SK-N-SH treated with all-trans-retinoic acid at 6 μM for 48 hours (cell line): ENCODE measurements at regions not wholly inside any gene's neighbourhood (a gene's known extent, or its start where the extent isn't known, plus 50 kb on each side); places are given as distances from the start of the nearest gene placed in this dataset.

Experiments used
- ATAC-seq: fragments of 200-7000 bp; cut with Tn5 transposase; 3 replicates; pipeline ENCODE4 v1.9.1; 2020; ENCODE audit warnings: mild to moderate bottlenecking, moderate library complexity
- ARNTL ChIP-seq: fragments of 450-650 bp; formaldehyde crosslinking; IDR thresholded peaks from 2 replicates; pipeline ENCODE4 v1.5.0; 2020; ENCODE audit warnings: low read depth, mild to moderate bottlenecking, moderate library complexity, borderline replicate concordance
- BACH2 ChIP-seq: fragments of 250-450 bp; sonication (Bioruptor Pico); IDR thresholded peaks from 2 replicates; pipeline ENCODE4 v1.9.0; 2021; ENCODE audit warnings: mild to moderate bottlenecking, borderline replicate concordance
- CREB5 ChIP-seq: fragments of 250-450 bp; sonication (Bioruptor Pico); IDR thresholded peaks from 2 replicates; pipeline ENCODE4 v1.5.1; 2020; ENCODE audit warnings: low read depth, mild to moderate bottlenecking, moderate library complexity
- CSDC2 ChIP-seq: fragments of 250-450 bp; sonication (Bioruptor Pico); IDR thresholded peaks from 2 replicates; pipeline ENCODE4 v1.5.0; 2020; ENCODE audit warnings: mild to moderate bottlenecking, moderate library complexity
- CSRNP3 ChIP-seq: fragments of 250-450 bp; sonication (Bioruptor Pico); IDR thresholded peaks from 2 replicates; pipeline ENCODE4 v1.5.1; 2021; ENCODE audit warnings: mild to moderate bottlenecking, moderate library complexity
- ESRRG ChIP-seq: fragments of 250-450 bp; sonication (Bioruptor Pico); IDR thresholded peaks from 2 replicates; pipeline ENCODE4 v1.6.1; 2021; ENCODE audit warnings: mild to moderate bottlenecking
- GLIS3 ChIP-seq: fragments of 250-450 bp; sonication (Bioruptor Pico); IDR thresholded peaks from 2 replicates; pipeline ENCODE4 v1.5.0; 2020; ENCODE audit warnings: mild to moderate bottlenecking, moderate library complexity
- ISL1 ChIP-seq: fragments of 250-450 bp; sonication (Bioruptor Pico); IDR thresholded peaks from 2 replicates; pipeline ENCODE4 v2.1.2; 2022; ENCODE audit warnings: mild to moderate bottlenecking, moderate library complexity
- OSR1 ChIP-seq: fragments of 250-450 bp; sonication (Bioruptor Pico); IDR thresholded peaks from 2 replicates; pipeline ENCODE4 v1.8.0; 2022; ENCODE audit warnings: moderate library complexity, mild to moderate bottlenecking, inconsistent platforms
- PATZ1 ChIP-seq: fragments of 250-450 bp; sonication (Bioruptor Pico); IDR thresholded peaks from 2 replicates; pipeline ENCODE4 v1.8.0; 2020; ENCODE audit warnings: mild to moderate bottlenecking, moderate library complexity, borderline replicate concordance
- PPARA ChIP-seq: fragments of 250-450 bp; sonication (Bioruptor Pico); IDR thresholded peaks from 2 replicates; pipeline ENCODE4 v1.5.0; 2020; ENCODE audit warnings: mild to moderate bottlenecking, borderline replicate concordance
- RARB ChIP-seq: fragments of 250-450 bp; sonication (Bioruptor Pico); IDR thresholded peaks from 2 replicates; pipeline ENCODE4 v1.8.0; 2021; ENCODE audit warnings: mild to moderate bottlenecking, moderate library complexity
- SNAI2 ChIP-seq: fragments of 250-450 bp; sonication (Bioruptor Pico); IDR thresholded peaks from 2 replicates; pipeline ENCODE4 v1.5.0; 2020; ENCODE audit warnings: mild to moderate bottlenecking, moderate library complexity
- TCF4 ChIP-seq: fragments of 250-450 bp; sonication (Bioruptor Pico); IDR thresholded peaks from 2 replicates; pipeline ENCODE4 v1.8.0; 2021; ENCODE audit warnings: mild to moderate bottlenecking, moderate library complexity, borderline replicate concordance
- TOX ChIP-seq: fragments of 250-450 bp; sonication (Bioruptor Pico); IDR thresholded peaks from 2 replicates; pipeline ENCODE4 v1.8.0; 2021; ENCODE audit warnings: mild to moderate bottlenecking, moderate library complexity, borderline replicate concordance
- ZC3H10 ChIP-seq: fragments of 250-450 bp; sonication (Bioruptor Pico); IDR thresholded peaks from 2 replicates; pipeline ENCODE4 v1.5.1; 2021; ENCODE audit warnings: mild to moderate bottlenecking, moderate library complexity
- ZFP3 ChIP-seq: fragments of 250-450 bp; sonication (Bioruptor Pico); IDR thresholded peaks from 2 replicates; pipeline ENCODE4 v1.5.0; 2020; ENCODE audit warnings: mild to moderate bottlenecking, moderate library complexity
- ZFP30 ChIP-seq: fragments of 450-650 bp; formaldehyde crosslinking; IDR thresholded peaks from 2 replicates; pipeline ENCODE4 v1.5.0; 2022; ENCODE audit warnings: mild to moderate bottlenecking, moderate library complexity
- ZNF565 ChIP-seq: fragments of 450-650 bp; formaldehyde crosslinking; conservative IDR thresholded peaks from 2 replicates; pipeline ENCODE4 v1.5.0; 2020; ENCODE audit warnings: low read depth, mild to moderate bottlenecking, moderate library complexity
- ZNF8 ChIP-seq: fragments of 450-650 bp; formaldehyde crosslinking; IDR thresholded peaks from 2 replicates; pipeline ENCODE4 v1.5.0; 2020; ENCODE audit warnings: mild to moderate bottlenecking, moderate library complexity

- TF ChIP-seq ZNF565 (CRISPR knock-in tag) (no peak), ARNTL (CRISPR knock-in tag) (no peak), ZFP30 (CRISPR knock-in tag) (no peak), CREB5 (CRISPR knock-in tag) (no peak), TCF4 (no peak), OSR1 (CRISPR knock-in tag) (no peak), BACH2 (CRISPR knock-in tag) (no peak), ZNF8 (no peak), PPARA (CRISPR knock-in tag) (no peak), GLIS3 (no peak)
- TF ChIP-seq, all 23 proteins: peak for 0
- ATAC-seq, result no peak
These were observed 359.2 kb downstream of the CDH7 start for GRCh38 chr18:66109981-66110380.

GRCh38 chr18:66107546-66107945 lies 356.7 kb downstream of the CDH7 start:
- TF ChIP-seq ZFP3 (CRISPR knock-in tag), result no peak
- no peak for ATAC-seq

- no peak for ATAC-seq
- TF ChIP-seq PPARA (CRISPR knock-in tag) (no peak), TOX (CRISPR knock-in tag) (no peak), CREB5 (CRISPR knock-in tag) (no peak), ARNTL (CRISPR knock-in tag) (no peak), ZFP30 (CRISPR knock-in tag) (no peak), ZNF8 (no peak), ESRRG (no peak), OSR1 (CRISPR knock-in tag) (no peak), RARB (CRISPR knock-in tag) (no peak), ZNF565 (CRISPR knock-in tag) (no peak)
These were observed 354.2 kb downstream of the CDH7 start for GRCh38 chr18:66105016-66105415.

GRCh38 chr18:66103550-66103949 lies 352.7 kb downstream of the CDH7 start:
- TF ChIP-seq SNAI2 (no peak), TOX (CRISPR knock-in tag) (no peak), ISL1 (CRISPR knock-in tag) (no peak), CSRNP3 (CRISPR knock-in tag) (no peak), ZNF8 (no peak), RARB (CRISPR knock-in tag) (no peak), ARNTL (CRISPR knock-in tag) (no peak), CSDC2 (CRISPR knock-in tag) (no peak), BACH2 (CRISPR knock-in tag) (no peak), PATZ1 (CRISPR knock-in tag) (no peak), ZC3H10 (no peak), ZFP3 (CRISPR knock-in tag) (no peak)
- TF ChIP-seq, all 23 proteins: peak for 0
- no peak for ATAC-seq

GRCh38 chr18:66083078-66083477 lies 332.3 kb downstream of the CDH7 start:
- TF ChIP-seq PATZ1 (CRISPR knock-in tag), result no peak
- no peak for TF ChIP-seq TCF4
- no peak for TF ChIP-seq RARB (CRISPR knock-in tag)
- TF ChIP-seq BACH2 (CRISPR knock-in tag), result no peak
- TF ChIP-seq ZNF8, result no peak
- TF ChIP-seq OSR1 (CRISPR knock-in tag), result no peak
- no peak for TF ChIP-seq GLIS3
- no peak for TF ChIP-seq ZFP3 (CRISPR knock-in tag)
- no peak for TF ChIP-seq ISL1 (CRISPR knock-in tag)
- TF ChIP-seq, all 23 proteins: peak for 0
- ATAC-seq, result no peak
